ENCODE measurements at regions not wholly inside any gene's neighbourhood (a gene's known extent, or its start where the extent isn't known, plus 50 kb on each side); places are given as distances from the start of the nearest gene placed in this dataset.
A peak's percentile ranks its signal among the peaks of the same experiment; 100 is the strongest.

- no peak for DNase-seq (ENCODE audit: low read depth, low spot score)
Observed at GRCh38 chr2:241924069-241924908, 54.8 kb downstream of the RTP5 start.

- DNase-seq (ENCODE audit: low read depth, low spot score), result no peak
Observed at GRCh38 chr2:241924909-241925250, 55.4 kb downstream of the RTP5 start.

- DNase-seq (ENCODE audit: low read depth, low spot score), result no peak
Observed at GRCh38 chr2:241925277-241925676, 55.7 kb downstream of the RTP5 start.

- DNase-seq (ENCODE audit: low read depth, low spot score), result peak; percentile 18
Observed at GRCh38 chr2:241925821-241926441, 56.4 kb downstream of the RTP5 start.

- no peak for DNase-seq (ENCODE audit: low read depth, low spot score)
Observed at GRCh38 chr2:241926541-241927311, 57.2 kb downstream of the RTP5 start.

GRCh38 chr2:241929551-241930490 lies 60.3 kb downstream of the RTP5 start:
- DNase-seq (ENCODE audit: low read depth, low spot score), result no peak

- no peak for DNase-seq (ENCODE audit: low read depth, low spot score)
Observed at GRCh38 chr2:241931084-241931975, 61.8 kb downstream of the RTP5 start.

GRCh38 chr2:241931976-241932898 lies 62.7 kb downstream of the RTP5 start:
- DNase-seq (ENCODE audit: low read depth, low spot score), result no peak

- no peak for DNase-seq (ENCODE audit: low read depth, low spot score)
Observed at GRCh38 chr2:241932899-241933178, 63.3 kb downstream of the RTP5 start.

GRCh38 chr2:241933179-241933911 lies 63.8 kb downstream of the RTP5 start:
- DNase-seq (ENCODE audit: low read depth, low spot score), result peak; percentile 70

GRCh38 chr2:241935314-241935713 lies 65.8 kb downstream of the RTP5 start:
- peak; percentile 44 for DNase-seq (ENCODE audit: low read depth, low spot score)

GRCh38 chr2:241935774-241936173 lies 66.2 kb downstream of the RTP5 start:
- no peak for DNase-seq (ENCODE audit: low read depth, low spot score)

GRCh38 chr2:241936457-241937133 lies 67.1 kb downstream of the RTP5 start:
- no peak for DNase-seq (ENCODE audit: low read depth, low spot score)

- no peak for DNase-seq (ENCODE audit: low read depth, low spot score)
Observed at GRCh38 chr2:241937297-241937696, 67.8 kb downstream of the RTP5 start.

GRCh38 chr2:241939541-241939940 lies 70.0 kb downstream of the RTP5 start:
- DNase-seq (ENCODE audit: low read depth, low spot score), result no peak

- no peak for DNase-seq (ENCODE audit: low read depth, low spot score)
Observed at GRCh38 chr2:241940329-241940728, 70.8 kb downstream of the RTP5 start.

GRCh38 chr2:241941691-241942301 lies 72.3 kb downstream of the RTP5 start:
- DNase-seq (ENCODE audit: low read depth, low spot score), result no peak
